ENCODE measurements at regions not wholly inside any gene's neighbourhood (a gene's known extent, or its start where the extent isn't known, plus 50 kb on each side); places are given as distances from the start of the nearest gene placed in this dataset.

- no peak for TF ChIP-seq CTCF (IDR thresholded peaks at IDR 0.05)
- TF ChIP-seq POLR2A (IDR thresholded peaks at IDR 0.05): no peak
Measured at GRCh38 chr7:68074242-68074641, 1077.6 kb downstream of the TYW1 start.
